ENCODE measurements at regions not wholly inside any gene's neighbourhood (a gene's known extent, or its start where the extent isn't known, plus 50 kb on each side); places are given as distances from the start of the nearest gene placed in this dataset.
A peak's percentile ranks its signal among the peaks of the same experiment; 100 is the strongest.
"Not testable (repeated sequence)": the region's sequence is repeated elsewhere in the genome, so short reads cannot be mapped to it uniquely, and the experiment has no call there.

DNA sequence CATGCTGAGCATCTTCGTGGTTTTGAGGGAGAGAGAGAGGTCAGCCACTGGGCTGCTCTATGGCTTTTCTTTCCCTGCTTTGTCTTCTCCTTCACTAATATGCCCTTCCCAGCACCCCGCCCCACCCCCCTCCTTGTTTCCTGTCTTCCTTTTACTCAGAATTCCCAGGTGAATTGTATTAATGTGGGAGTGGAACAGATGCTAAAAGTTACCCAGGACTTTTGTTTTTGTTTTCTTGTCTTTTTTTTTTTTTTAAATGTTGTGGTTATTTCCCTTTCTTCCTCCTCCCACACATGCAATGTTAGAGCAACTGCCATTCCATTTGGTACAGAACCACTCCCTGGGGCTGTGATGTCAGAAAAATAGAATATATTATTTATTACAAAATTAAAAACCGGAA is 442.7 kb upstream of the CD180 start:
- no peaks in the 10 kb centered on the region for H3K36me3 ChIP-seq
- H3K4me3 ChIP-seq: no peak overlapping the region
- H3K27ac ChIP-seq: peak overlapping the region; percentile 26 to 30
- DNase-seq: no peak
- TF ChIP-seq POLR2A (IDR thresholded peaks at IDR 0.05) (no peak), CTCF (IDR thresholded peaks at IDR 0.05) (no peak)
- intact Hi-C loops (cut with DNase I; ENCODE audit: low total_unique reads): no loop called here
- no peaks in the 10 kb centered on the region for H3K27me3 ChIP-seq
- H3K4me1 ChIP-seq: no peaks in the 10 kb centered on the region
- no peaks in the 10 kb centered on the region for H3K9me3 ChIP-seq

GRCh38 chr5:67636850-67637524 is 440.4 kb upstream of the CD180 start:
- intact Hi-C loops (cut with DNase I; ENCODE audit: low total_unique reads): no loop called here
- Histone ChIP-seq H3K36me3 (no peaks in the 10 kb centered on the region), H3K27ac (no peak overlapping the region), H3K9me3 (no peaks in the 10 kb centered on the region), H3K4me1 (no peaks in the 10 kb centered on the region), H3K4me3 (no peak overlapping the region), H3K27me3 (no peaks in the 10 kb centered on the region)
- TF ChIP-seq CTCF (IDR thresholded peaks at IDR 0.05) (no peak), POLR2A (IDR thresholded peaks at IDR 0.05) (no peak)
- no peak for DNase-seq

DNA sequence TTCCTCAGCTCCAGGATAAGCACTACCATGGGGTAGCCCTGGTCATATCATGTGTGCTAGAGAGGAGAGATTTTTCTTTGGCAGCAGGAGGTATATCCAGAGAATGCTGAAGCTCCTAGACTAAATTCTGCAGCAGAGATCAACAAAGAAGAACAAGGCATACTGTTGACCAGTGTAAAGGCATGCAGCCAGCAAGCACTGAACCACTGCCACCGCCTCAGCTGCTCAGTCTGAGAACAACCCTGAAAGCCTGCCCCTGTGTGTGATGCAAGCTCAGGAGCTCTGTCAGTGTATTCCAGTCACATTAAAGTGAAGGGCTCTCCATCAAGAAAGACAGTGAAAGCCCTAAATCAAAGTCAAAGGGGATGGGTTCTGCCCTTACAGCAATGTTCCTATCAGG is 439.5 kb upstream of the CD180 start:
- no peaks in the 10 kb centered on the region for H3K36me3 ChIP-seq
- no peaks in the 10 kb centered on the region for H3K4me1 ChIP-seq
- no peak overlapping the region for H3K4me3 ChIP-seq
- no peaks in the 10 kb centered on the region for H3K9me3 ChIP-seq
- DNase-seq: peak in 1 of 2 donors; percentile 27
- TF ChIP-seq POLR2A (IDR thresholded peaks at IDR 0.05): no peak
- TF ChIP-seq CTCF (IDR thresholded peaks at IDR 0.05): no peak
- H3K27me3 ChIP-seq: no peaks in the 10 kb centered on the region
- intact Hi-C loops (cut with DNase I; ENCODE audit: low total_unique reads): no loop called here
- no peak overlapping the region for H3K27ac ChIP-seq

GRCh38 chr5:67627079-67627478 is 430.5 kb upstream of the CD180 start:
- H3K4me3 ChIP-seq; DNase-seq; H3K36me3 ChIP-seq; intact Hi-C loops (cut with DNase I; ENCODE audit: low total_unique reads); H3K27me3 ChIP-seq; H3K27ac ChIP-seq; H3K4me1 ChIP-seq; H3K9me3 ChIP-seq: not testable (repeated sequence)

- no peak for TF ChIP-seq CTCF (IDR thresholded peaks at IDR 0.05)
- TF ChIP-seq POLR2A (IDR thresholded peaks at IDR 0.05): no peak
- H3K4me1 ChIP-seq: no peaks in the 10 kb centered on the region
- H3K9me3 ChIP-seq: no peaks in the 10 kb centered on the region
- no peaks in the 10 kb centered on the region for H3K27me3 ChIP-seq
- DNase-seq: no peak
- intact Hi-C loops (cut with DNase I; ENCODE audit: low total_unique reads): no loop called here
- no peak overlapping the region for H3K4me3 ChIP-seq
- no peaks in the 10 kb centered on the region for H3K36me3 ChIP-seq
- no peak overlapping the region for H3K27ac ChIP-seq
These were observed 426.5 kb upstream of the CD180 start for GRCh38 chr5:67623078-67623477.

Data from uterus (tissue), 3 donors.